ENCODE measurements at regions not wholly inside any gene's neighbourhood (a gene's known extent, or its start where the extent isn't known, plus 50 kb on each side); places are given as distances from the start of the nearest gene placed in this dataset.

- H3K4me3 ChIP-seq (ENCODE audit: low read length): no peak overlapping the region
- H3K36me3 ChIP-seq (ENCODE audit: insufficient read depth, low read length): no peaks in the 10 kb centered on the region
- H3K9ac ChIP-seq (ENCODE audit: low read depth, low read length): no peak overlapping the region
- H3K4me1 ChIP-seq (ENCODE audit: insufficient read depth, low read length): no peaks in the 10 kb centered on the region
- H3K9me3 ChIP-seq (ENCODE audit: insufficient read depth, low read depth, low read length): no peaks in the 10 kb centered on the region
- no peaks in the 10 kb centered on the region for H3K27me3 ChIP-seq (ENCODE audit: insufficient read depth, low read length)
- H3K27ac ChIP-seq (ENCODE audit: low read depth, low read length): no peak overlapping the region
- 91% methylated on average over 2 of the region's 2 CpGs for WGBS
These were observed 276.4 kb downstream of the FAM43A start for GRCh38 chr3:194962056-194962455.

DNA sequence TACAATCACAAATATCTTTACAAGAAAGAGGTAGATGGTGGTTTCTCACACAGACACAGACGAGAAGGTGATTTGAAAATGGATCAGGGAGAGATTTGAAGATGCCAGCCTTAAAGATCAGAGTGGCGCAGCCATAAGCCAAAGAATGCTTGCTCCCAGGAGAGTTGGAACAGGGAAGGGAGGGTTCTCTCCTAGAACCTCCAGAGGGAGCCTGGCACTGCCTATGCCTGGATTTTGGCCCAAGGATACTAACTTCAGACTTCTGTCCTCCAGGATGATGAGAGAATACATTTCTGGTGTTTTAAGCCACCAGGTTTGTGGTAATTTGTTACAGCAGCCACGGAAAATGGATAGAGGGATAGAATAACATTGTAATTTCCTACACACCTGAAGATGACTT lies 279.1 kb downstream of the FAM43A start:
- no peak overlapping the region for H3K27ac ChIP-seq (ENCODE audit: low read depth, low read length)
- no peaks in the 10 kb centered on the region for H3K36me3 ChIP-seq (ENCODE audit: insufficient read depth, low read length)
- H3K9me3 ChIP-seq (ENCODE audit: insufficient read depth, low read depth, low read length): no peaks in the 10 kb centered on the region
- H3K9ac ChIP-seq (ENCODE audit: low read depth, low read length): no peak overlapping the region
- H3K4me3 ChIP-seq (ENCODE audit: low read length): no peak overlapping the region
- H3K27me3 ChIP-seq (ENCODE audit: insufficient read depth, low read length): no peaks in the 10 kb centered on the region
- H3K4me1 ChIP-seq (ENCODE audit: insufficient read depth, low read length): no peaks in the 10 kb centered on the region
- 94% methylated on average over 2 of the region's 3 CpGs for WGBS

- Histone ChIP-seq H3K4me1 (ENCODE audit: insufficient read depth, low read length) (no peaks in the 10 kb centered on the region), H3K4me3 (ENCODE audit: low read length) (no peak overlapping the region), H3K9ac (ENCODE audit: low read depth, low read length) (no peak overlapping the region), H3K27me3 (ENCODE audit: insufficient read depth, low read length) (no peaks in the 10 kb centered on the region), H3K27ac (ENCODE audit: low read depth, low read length) (no peak overlapping the region), H3K36me3 (ENCODE audit: insufficient read depth, low read length) (no peaks in the 10 kb centered on the region), H3K9me3 (ENCODE audit: insufficient read depth, low read depth, low read length) (peaks cover 4% of the 10 kb centered on the region; the same call in 1 of the 2 replicates)
- 87% methylated on average over 17 of the region's 17 CpGs for WGBS
These were observed 281.8 kb downstream of the FAM43A start for GRCh38 chr3:194967151-194968117.

GRCh38 chr3:194970066-194970465 lies 284.4 kb downstream of the FAM43A start:
- H3K27me3 ChIP-seq (ENCODE audit: insufficient read depth, low read length): no peaks in the 10 kb centered on the region
- no peak overlapping the region for H3K9ac ChIP-seq (ENCODE audit: low read depth, low read length)
- H3K27ac ChIP-seq (ENCODE audit: low read depth, low read length): no peak overlapping the region
- H3K4me1 ChIP-seq (ENCODE audit: insufficient read depth, low read length): no peaks in the 10 kb centered on the region
- no peak overlapping the region for H3K4me3 ChIP-seq (ENCODE audit: low read length)
- H3K36me3 ChIP-seq (ENCODE audit: insufficient read depth, low read length): no peaks in the 10 kb centered on the region
- 97% methylated on average over 4 of the region's 4 CpGs for WGBS
- H3K9me3 ChIP-seq (ENCODE audit: insufficient read depth, low read depth, low read length): peaks cover 4% of the 10 kb centered on the region; the same call in 1 of the 2 replicates

- no peaks in the 10 kb centered on the region for H3K4me1 ChIP-seq (ENCODE audit: insufficient read depth, low read length)
- H3K27me3 ChIP-seq (ENCODE audit: insufficient read depth, low read length): no peaks in the 10 kb centered on the region
- H3K9ac ChIP-seq (ENCODE audit: low read depth, low read length): no peak overlapping the region
- no peak overlapping the region for H3K27ac ChIP-seq (ENCODE audit: low read depth, low read length)
- 93% methylated on average over 5 of the region's 5 CpGs for WGBS
- peaks cover 4% of the 10 kb centered on the region; the same call in 1 of the 2 replicates for H3K9me3 ChIP-seq (ENCODE audit: insufficient read depth, low read depth, low read length)
- no peaks in the 10 kb centered on the region for H3K36me3 ChIP-seq (ENCODE audit: insufficient read depth, low read length)
- H3K4me3 ChIP-seq (ENCODE audit: low read length): no peak overlapping the region
These were observed 285.3 kb downstream of the FAM43A start for GRCh38 chr3:194971009-194971408.

GRCh38 chr3:194971965-194972364 lies 286.3 kb downstream of the FAM43A start:
- no peaks in the 10 kb centered on the region for H3K36me3 ChIP-seq (ENCODE audit: insufficient read depth, low read length)
- H3K4me3 ChIP-seq (ENCODE audit: low read length): no peak overlapping the region
- H3K27me3 ChIP-seq (ENCODE audit: insufficient read depth, low read length): no peaks in the 10 kb centered on the region
- no peak overlapping the region for H3K27ac ChIP-seq (ENCODE audit: low read depth, low read length)
- H3K4me1 ChIP-seq (ENCODE audit: insufficient read depth, low read length): no peaks in the 10 kb centered on the region
- H3K9me3 ChIP-seq (ENCODE audit: insufficient read depth, low read depth, low read length): peaks cover 4% of the 10 kb centered on the region; the same call in 1 of the 2 replicates
- H3K9ac ChIP-seq (ENCODE audit: low read depth, low read length): no peak overlapping the region
- WGBS: 81% methylated on average over 6 of the region's 6 CpGs

GRCh38 chr3:194972641-194973040 lies 287.0 kb downstream of the FAM43A start:
- no peak overlapping the region for H3K4me3 ChIP-seq (ENCODE audit: low read length)
- no peaks in the 10 kb centered on the region for H3K4me1 ChIP-seq (ENCODE audit: insufficient read depth, low read length)
- H3K27me3 ChIP-seq (ENCODE audit: insufficient read depth, low read length): no peaks in the 10 kb centered on the region
- no peak overlapping the region for H3K9ac ChIP-seq (ENCODE audit: low read depth, low read length)
- H3K27ac ChIP-seq (ENCODE audit: low read depth, low read length): no peak overlapping the region
- 94% methylated on average over 6 of the region's 6 CpGs for whole genome bisulfite sequencing
- no peaks in the 10 kb centered on the region for H3K36me3 ChIP-seq (ENCODE audit: insufficient read depth, low read length)
- peaks cover 4% of the 10 kb centered on the region; the same call in 1 of the 2 replicates for H3K9me3 ChIP-seq (ENCODE audit: insufficient read depth, low read depth, low read length)

- 92% methylated on average over 12 of the region's 12 CpGs for WGBS
- no peak overlapping the region for H3K9ac ChIP-seq (ENCODE audit: low read depth, low read length)
- H3K27ac ChIP-seq (ENCODE audit: low read depth, low read length): no peak overlapping the region
- H3K4me1 ChIP-seq (ENCODE audit: insufficient read depth, low read length): no peaks in the 10 kb centered on the region
- no peaks in the 10 kb centered on the region for H3K27me3 ChIP-seq (ENCODE audit: insufficient read depth, low read length)
- no peak overlapping the region for H3K4me3 ChIP-seq (ENCODE audit: low read length)
- H3K36me3 ChIP-seq (ENCODE audit: insufficient read depth, low read length): no peaks in the 10 kb centered on the region
- peaks cover 4% of the 10 kb centered on the region; the same call in 1 of the 2 replicates for H3K9me3 ChIP-seq (ENCODE audit: insufficient read depth, low read depth, low read length)
These were observed 287.8 kb downstream of the FAM43A start for GRCh38 chr3:194973366-194974000.

DNA sequence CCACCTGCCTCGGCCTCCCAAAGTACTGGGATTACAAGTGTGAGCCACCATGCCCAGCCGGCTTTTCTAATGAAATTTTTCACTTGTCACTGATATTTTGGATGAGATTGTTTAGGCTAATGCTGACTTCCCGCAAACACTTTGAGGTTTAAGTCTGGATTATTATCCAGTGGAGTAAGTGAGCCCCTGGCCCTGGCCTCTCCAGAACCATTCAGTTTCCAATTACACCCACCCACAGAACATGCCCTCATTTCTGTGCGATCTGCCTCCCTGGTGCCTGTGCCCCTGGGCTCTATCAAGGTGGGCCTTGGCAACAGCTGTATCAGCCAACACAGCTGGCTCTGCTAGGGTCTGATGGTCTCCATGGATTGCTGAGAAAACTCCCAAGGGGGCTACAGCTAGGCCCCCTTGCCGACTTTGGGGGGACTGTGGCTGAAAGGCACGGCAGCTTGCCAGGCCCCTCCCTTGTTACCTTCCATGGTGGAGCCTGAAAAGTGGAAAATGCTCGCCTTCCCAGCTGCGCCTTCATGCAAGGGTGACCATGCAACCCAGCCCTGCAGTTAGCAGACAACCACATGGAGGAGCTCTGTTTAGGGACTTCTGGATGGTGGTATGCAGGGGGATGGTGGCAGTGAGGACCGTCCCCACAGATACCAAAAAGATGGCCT lies 288.9 kb downstream of the FAM43A start:
- WGBS: 92% methylated on average over 9 of the region's 9 CpGs
- no peaks in the 10 kb centered on the region for H3K36me3 ChIP-seq (ENCODE audit: insufficient read depth, low read length)
- H3K27me3 ChIP-seq (ENCODE audit: insufficient read depth, low read length): no peaks in the 10 kb centered on the region
- H3K4me3 ChIP-seq (ENCODE audit: low read length): no peak overlapping the region
- peaks cover 4% of the 10 kb centered on the region; the same call in 1 of the 2 replicates for H3K9me3 ChIP-seq (ENCODE audit: insufficient read depth, low read depth, low read length)
- no peak overlapping the region for H3K27ac ChIP-seq (ENCODE audit: low read depth, low read length)
- H3K4me1 ChIP-seq (ENCODE audit: insufficient read depth, low read length): no peaks in the 10 kb centered on the region
- H3K9ac ChIP-seq (ENCODE audit: low read depth, low read length): no peak overlapping the region

DNA sequence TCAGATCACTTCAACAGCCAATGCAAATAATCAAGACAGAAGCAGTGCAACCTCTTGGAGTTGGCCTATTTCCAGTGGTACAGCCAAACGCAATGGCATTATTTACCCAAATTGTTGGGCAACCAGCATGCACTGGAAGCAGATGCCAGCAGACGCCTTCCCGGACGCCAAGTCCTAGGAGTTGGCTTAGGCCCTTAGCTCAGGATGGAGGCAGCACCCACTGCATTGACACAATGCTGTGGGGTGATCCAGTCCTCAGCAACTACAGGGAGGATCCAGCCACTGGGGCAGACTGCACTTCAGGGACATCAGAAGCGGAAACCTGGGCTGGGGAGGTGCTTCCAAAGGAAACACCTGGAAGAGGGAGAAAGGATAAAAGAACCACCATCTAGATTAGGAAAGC lies 290.4 kb downstream of the FAM43A start:
- no peak overlapping the region for H3K9ac ChIP-seq (ENCODE audit: low read depth, low read length)
- H3K36me3 ChIP-seq (ENCODE audit: insufficient read depth, low read length): no peaks in the 10 kb centered on the region
- H3K27me3 ChIP-seq (ENCODE audit: insufficient read depth, low read length): no peaks in the 10 kb centered on the region
- H3K4me1 ChIP-seq (ENCODE audit: insufficient read depth, low read length): no peaks in the 10 kb centered on the region
- no peak overlapping the region for H3K27ac ChIP-seq (ENCODE audit: low read depth, low read length)
- no peak overlapping the region for H3K4me3 ChIP-seq (ENCODE audit: low read length)
- no peaks in the 10 kb centered on the region for H3K9me3 ChIP-seq (ENCODE audit: insufficient read depth, low read depth, low read length)
- 93% methylated on average over 5 of the region's 5 CpGs for WGBS

DNA sequence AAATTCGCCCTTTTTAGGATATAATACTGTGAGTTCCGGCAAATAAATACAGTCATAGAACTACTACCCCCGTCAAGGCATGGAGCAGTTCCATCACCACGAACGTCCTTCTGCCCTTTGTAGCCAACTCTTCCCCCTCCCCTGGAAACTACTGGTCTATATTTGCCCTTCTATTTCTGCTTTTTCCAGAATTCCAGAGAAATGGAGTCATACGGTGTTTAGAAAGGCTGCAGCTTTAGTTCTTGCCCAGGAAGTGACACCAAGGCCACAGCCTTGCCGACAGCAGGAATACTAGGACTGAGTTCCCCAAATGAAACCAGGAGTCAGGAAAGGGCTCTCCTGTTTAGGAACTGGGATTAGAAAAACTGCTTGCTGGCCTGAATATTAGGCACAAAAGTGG lies 291.2 kb downstream of the FAM43A start:
- WGBS: 87% methylated on average over 7 of the region's 7 CpGs
- Histone ChIP-seq H3K4me1 (ENCODE audit: insufficient read depth, low read length) (no peaks in the 10 kb centered on the region), H3K27me3 (ENCODE audit: insufficient read depth, low read length) (no peaks in the 10 kb centered on the region), H3K27ac (ENCODE audit: low read depth, low read length) (no peak overlapping the region), H3K36me3 (ENCODE audit: insufficient read depth, low read length) (no peaks in the 10 kb centered on the region), H3K9ac (ENCODE audit: low read depth, low read length) (no peak overlapping the region), H3K9me3 (ENCODE audit: insufficient read depth, low read depth, low read length) (no peaks in the 10 kb centered on the region), H3K4me3 (ENCODE audit: low read length) (no peak overlapping the region)
